SU-DHL-6 (cell line): ENCODE measurements at regions not wholly inside any gene's neighbourhood (a gene's known extent, or its start where the extent isn't known, plus 50 kb on each side); places are given as distances from the start of the nearest gene placed in this dataset.

ENCODE experiments used
- H2AFZ ChIP-seq: fragments of 200-600 bp; sonication (generic); 2 replicates; pipeline ENCODE4 v1.6.1; 2014; ENCODE audit warnings: low read depth, mild to moderate bottlenecking, moderate library complexity, mixed read lengths, antibody characterized with exemption, low read length; ENCODE audit not compliant: severe bottlenecking
- H3F3A ChIP-seq: fragments of 200-600 bp; shearing (Covaris generic); 2 replicates; pipeline ENCODE4 v1.6.0; 2016; ENCODE audit warnings: antibody characterized with exemption, mild to moderate bottlenecking; ENCODE audit not compliant: insufficient read depth
- H3K27ac ChIP-seq: fragments of 200-600 bp; sonication (generic); 2 replicates; pipeline ENCODE4 v1.5.1; 2016; ENCODE audit warnings: low read depth, mild to moderate bottlenecking, low read length, moderate library complexity, mixed read lengths
- H3K27me3 ChIP-seq: fragments of 200-600 bp; sonication (generic), shearing (Covaris generic); 2 replicates; pipeline ENCODE4 v1.6.0; 2014; ENCODE audit warnings: mild to moderate bottlenecking, low read length
- H3K36me3 ChIP-seq: fragments of 200-600 bp; sonication (generic); 2 replicates; pipeline ENCODE4 v1.6.1; 2014; ENCODE audit warnings: mild to moderate bottlenecking, low read length, mixed read lengths
- H3K4me2 ChIP-seq: fragments of 300-600, 200-600 bp; shearing (Covaris generic), sonication (generic); 2 replicates; pipeline ENCODE4 v1.6.0; 2014; ENCODE audit warnings: low read length, low read depth, mild to moderate bottlenecking; ENCODE audit not compliant: poor library complexity, severe bottlenecking
- H3K4me3 ChIP-seq: fragments of 200-600 bp; sonication (generic); 2 replicates; pipeline ENCODE4 v1.5.1; 2014; ENCODE audit warnings: antibody characterized with exemption, low read length, mild to moderate bottlenecking, mixed read lengths; ENCODE audit not compliant: insufficient read depth, poor library complexity, severe bottlenecking
- H3K79me2 ChIP-seq: fragments of 200-600 bp; sonication (generic); 2 replicates; pipeline ENCODE4 v1.6.1; 2014; ENCODE audit warnings: mild to moderate bottlenecking, low read length, moderate library complexity; ENCODE audit not compliant: insufficient read depth
- H3K9ac ChIP-seq: fragments of 200-600 bp; sonication (generic); 2 replicates; pipeline ENCODE4 v1.7.0; 2014; ENCODE audit warnings: mild to moderate bottlenecking, low read length
- H3K9me2 ChIP-seq: fragments of 200-600 bp; sonication (generic); replicated peaks from 2 replicates; pipeline ENCODE4 v1.6.1; 2014; ENCODE audit warnings: low read length; ENCODE audit not compliant: insufficient read depth
- H3K9me3 ChIP-seq: fragments of 200-600 bp; sonication (generic); 2 replicates; pipeline ENCODE4 v1.6.1; 2014; ENCODE audit warnings: low read length, mixed read lengths; ENCODE audit not compliant: insufficient read depth
- H4K20me1 ChIP-seq: fragments of 200-600 bp; sonication (generic); 2 replicates; pipeline ENCODE4 v1.6.1; 2014; ENCODE audit warnings: low read depth, mild to moderate bottlenecking, antibody characterized with exemption, low read length, moderate library complexity, mixed read lengths
- CTCF ChIP-seq: fragments of 200-600 bp; sonication (generic); IDR thresholded peaks from one replicate; pipeline ENCODE4 v1.5.1; 2017; ENCODE audit warnings: antibody characterized with exemption, mild to moderate bottlenecking, low read length, moderate library complexity; ENCODE audit not compliant: insufficient read depth, poor library complexity, severe bottlenecking
- EZH2phosphoT487 ChIP-seq: fragments of 200-600 bp; sonication (generic), shearing (Covaris generic); conservative IDR thresholded peaks from 2 replicates; pipeline ENCODE4 v1.6.1; 2018; ENCODE audit warnings: mild to moderate bottlenecking, antibody characterized with exemption, low read length, moderate library complexity, mixed read lengths

DNA sequence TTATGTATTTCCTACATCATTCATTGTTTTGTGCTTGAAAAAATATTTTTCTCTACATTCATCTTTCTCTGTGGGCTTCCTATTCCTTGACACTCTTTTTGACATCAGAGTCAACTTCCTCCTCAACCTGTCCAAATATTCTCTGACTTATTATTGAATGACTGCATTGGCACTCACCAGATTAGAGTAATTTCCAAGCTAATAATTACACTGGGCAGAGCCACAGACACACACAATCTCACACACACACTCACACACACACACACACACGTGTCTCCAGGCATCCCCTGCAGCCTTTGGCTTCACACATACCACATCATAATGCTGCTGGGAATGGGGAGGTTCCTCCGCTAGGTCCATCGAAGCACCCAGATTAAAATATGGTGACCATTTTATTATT lies 184.5 kb downstream of the SYK start:
- no peak overlapping the region for H3K4me2 ChIP-seq
- H4K20me1 ChIP-seq, result no peaks in the 10 kb centered on the region
- no peaks in the 10 kb centered on the region for H3K36me3 ChIP-seq
- H3K79me2 ChIP-seq, result no peaks in the 10 kb centered on the region
- no peak overlapping the region for H3K4me3 ChIP-seq
- H3F3A ChIP-seq, result no peaks in the 10 kb centered on the region
- no peak overlapping the region for H3K27ac ChIP-seq
- TF ChIP-seq CTCF (no peak), EZH2phosphoT487 (no peak)
- no peak overlapping the region for H3K9ac ChIP-seq
- H3K27me3 ChIP-seq, result no peaks in the 10 kb centered on the region
- H2AFZ ChIP-seq, result no peak overlapping the region
- no peaks in the 10 kb centered on the region for H3K9me3 ChIP-seq
- H3K9me2 ChIP-seq, result no peaks in the 10 kb centered on the region

- Histone ChIP-seq H3K9me3 (no peaks in the 10 kb centered on the region), H3K4me2 (no peak overlapping the region), H2AFZ (no peak overlapping the region), H3K9me2 (no peaks in the 10 kb centered on the region), H3K79me2 (no peaks in the 10 kb centered on the region), H3K4me3 (no peak overlapping the region), H3K36me3 (no peaks in the 10 kb centered on the region), H3K27me3 (no peaks in the 10 kb centered on the region), H3K27ac (no peak overlapping the region), H3F3A (no peaks in the 10 kb centered on the region), H4K20me1 (no peaks in the 10 kb centered on the region), H3K9ac (no peak overlapping the region)
- TF ChIP-seq CTCF, result no peak
- no peak for TF ChIP-seq EZH2phosphoT487
Measured at GRCh38 chr9:90987566-90987965, 185.9 kb downstream of the SYK start.

DNA sequence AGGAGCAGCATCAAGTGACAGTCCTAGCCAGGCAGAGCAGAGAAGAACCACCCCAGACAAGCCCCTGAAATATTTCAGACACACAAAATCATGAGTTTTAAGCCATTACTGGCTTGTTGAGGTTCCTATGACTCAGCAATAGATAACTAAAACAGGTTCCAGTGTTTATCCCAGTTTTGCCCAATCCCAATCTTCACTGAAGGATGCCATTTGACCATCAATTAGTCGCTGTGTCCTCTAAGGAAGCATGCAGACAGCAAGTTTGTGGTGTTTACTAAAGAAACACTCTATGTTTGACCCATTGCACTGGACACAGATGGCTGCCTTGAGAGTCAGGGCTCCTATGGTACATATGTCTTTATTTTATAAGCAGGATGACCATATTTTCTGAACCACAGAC lies 186.7 kb downstream of the SYK start:
- H3K9ac ChIP-seq, result no peak overlapping the region

More for the DNA sequence above, 186.7 kb downstream of the SYK start:
- Histone ChIP-seq H2AFZ (no peak overlapping the region), H3K9me2 (no peaks in the 10 kb centered on the region), H3K4me3 (no peak overlapping the region), H3K27me3 (no peaks in the 10 kb centered on the region), H3K36me3 (no peaks in the 10 kb centered on the region), H3F3A (no peaks in the 10 kb centered on the region), H3K79me2 (no peaks in the 10 kb centered on the region), H4K20me1 (no peaks in the 10 kb centered on the region), H3K9me3 (no peaks in the 10 kb centered on the region), H3K4me2 (no peak overlapping the region), H3K27ac (no peak overlapping the region)
- TF ChIP-seq EZH2phosphoT487, result no peak
- TF ChIP-seq CTCF, result no peak
